Epidermal melanocyte (primary cell): ENCODE measurements at regions not wholly inside any gene's neighbourhood (a gene's known extent, or its start where the extent isn't known, plus 50 kb on each side); places are given as distances from the start of the nearest gene placed in this dataset.
"Not testable (repeated sequence)": the region's sequence is repeated elsewhere in the genome, so short reads cannot be mapped to it uniquely, and the experiment has no call there.

Experiments used
- DNase-seq: peaks from one replicate; pipeline ENCODE4 v3.0.0; 2011; ENCODE audit warnings: low spot score; ENCODE audit not compliant: insufficient read length

GRCh38 chr2:87455209-87455853 lies 292.6 kb upstream of the PLGLB2 start:
- not testable (repeated sequence) for DNase-seq

- not testable (repeated sequence) for DNase-seq
Observed at GRCh38 chr2:87455854-87456249, 292.0 kb upstream of the PLGLB2 start.

- DNase-seq = not testable (repeated sequence)
Observed at GRCh38 chr2:87456477-87457128, 291.3 kb upstream of the PLGLB2 start.

GRCh38 chr2:87457129-87457499 lies 290.8 kb upstream of the PLGLB2 start:
- not testable (repeated sequence) for DNase-seq

- not testable (repeated sequence) for DNase-seq
Observed at GRCh38 chr2:87458938-87459337, 288.9 kb upstream of the PLGLB2 start.

GRCh38 chr2:87460104-87460503 lies 287.8 kb upstream of the PLGLB2 start:
- DNase-seq = not testable (repeated sequence)

GRCh38 chr2:87460662-87461061 lies 287.2 kb upstream of the PLGLB2 start:
- not testable (repeated sequence) for DNase-seq

GRCh38 chr2:87461671-87462070 lies 286.2 kb upstream of the PLGLB2 start:
- DNase-seq = not testable (repeated sequence)

- not testable (repeated sequence) for DNase-seq
Observed at GRCh38 chr2:87464219-87464618, 283.7 kb upstream of the PLGLB2 start.

- DNase-seq = not testable (repeated sequence)
Observed at GRCh38 chr2:87465730-87466129, 282.2 kb upstream of the PLGLB2 start.

- DNase-seq = not testable (repeated sequence)
Observed at GRCh38 chr2:87466591-87467120, 281.2 kb upstream of the PLGLB2 start.

- not testable (repeated sequence) for DNase-seq
Observed at GRCh38 chr2:87468429-87468981, 279.4 kb upstream of the PLGLB2 start.

- not testable (repeated sequence) for DNase-seq
Observed at GRCh38 chr2:87469180-87470151, 278.4 kb upstream of the PLGLB2 start.

GRCh38 chr2:87470381-87471380 lies 277.2 kb upstream of the PLGLB2 start:
- not testable (repeated sequence) for DNase-seq

- DNase-seq = not testable (repeated sequence)
Observed at GRCh38 chr2:87471478-87471877, 276.4 kb upstream of the PLGLB2 start.

GRCh38 chr2:87476223-87476872 lies 271.5 kb upstream of the PLGLB2 start:
- not testable (repeated sequence) for DNase-seq

- not testable (repeated sequence) for DNase-seq
Observed at GRCh38 chr2:87476936-87477335, 271.0 kb upstream of the PLGLB2 start.

- not testable (repeated sequence) for DNase-seq
Observed at GRCh38 chr2:87477669-87478428, 270.0 kb upstream of the PLGLB2 start.

- DNase-seq = not testable (repeated sequence)
Observed at GRCh38 chr2:87478911-87479310, 269.0 kb upstream of the PLGLB2 start.
